ENCODE measurements at regions not wholly inside any gene's neighbourhood (a gene's known extent, or its start where the extent isn't known, plus 50 kb on each side); places are given as distances from the start of the nearest gene placed in this dataset.

- TF ChIP-seq EZH2 (IDR thresholded peaks at IDR 0.05; ENCODE audit: low read length, missing control alignments) (no peak), CTCF (conservative IDR thresholded peaks at IDR 0.05 in 1 of 2, IDR thresholded peaks at IDR 0.05 in 1 of 2; ENCODE audit: low read depth in 1 of 2, low read length in 2 of 2) (no peak)
Observed at GRCh38 chr2:223365158-223365679, 236.9 kb downstream of the SCG2 start.

Data from fibroblast of lung (primary cell).